ENCODE measurements at regions not wholly inside any gene's neighbourhood (a gene's known extent, or its start where the extent isn't known, plus 50 kb on each side); places are given as distances from the start of the nearest gene placed in this dataset.
"Not testable (repeated sequence)": the region's sequence is repeated elsewhere in the genome, so short reads cannot be mapped to it uniquely, and the experiment has no call there.

DNA sequence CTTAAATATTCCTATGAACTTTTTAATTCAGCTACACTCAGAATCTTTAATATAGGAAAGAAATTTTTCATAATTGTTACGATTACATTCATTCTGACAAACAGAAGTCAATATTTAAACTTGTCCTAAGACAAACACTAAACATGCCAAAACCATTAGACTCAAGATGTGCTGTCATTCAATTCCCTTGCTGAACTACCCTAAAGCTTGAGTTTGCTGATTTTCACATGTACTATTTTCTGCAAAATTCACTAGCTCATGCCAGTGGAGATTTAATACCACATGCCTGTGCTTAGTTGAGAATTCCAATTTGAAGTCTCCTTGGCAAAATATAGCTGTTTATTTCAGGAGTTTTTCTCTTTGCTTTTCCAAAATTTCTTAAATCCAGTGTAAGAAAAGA is 448.0 kb downstream of the COL12A1 start:
- DNase-seq: no peak

DNA sequence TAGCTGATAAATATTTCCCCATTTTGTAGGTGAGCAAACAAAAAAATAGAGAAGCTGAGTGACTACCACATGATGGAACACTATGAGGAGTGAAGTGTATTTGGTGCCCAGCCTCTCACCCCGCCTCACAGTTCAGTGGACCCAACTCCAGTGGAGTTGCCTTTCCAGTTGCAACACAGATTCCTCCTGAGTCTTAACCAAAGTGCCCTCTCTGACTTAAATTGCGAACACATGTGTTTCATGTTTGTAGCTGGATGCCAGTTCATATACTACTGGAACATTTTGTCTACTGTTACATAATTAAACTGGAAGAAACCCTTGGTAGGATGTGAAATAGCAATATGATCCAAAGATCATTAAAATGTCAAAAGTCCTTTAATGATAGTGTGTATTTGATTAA is 448.9 kb downstream of the COL12A1 start:
- DNase-seq: no peak

- no peak for DNase-seq
These were observed 450.1 kb downstream of the COL12A1 start for GRCh38 chr6:74755778-74756177.

GRCh38 chr6:74755196-74755595 is 450.7 kb downstream of the COL12A1 start:
- DNase-seq: no peak

DNA sequence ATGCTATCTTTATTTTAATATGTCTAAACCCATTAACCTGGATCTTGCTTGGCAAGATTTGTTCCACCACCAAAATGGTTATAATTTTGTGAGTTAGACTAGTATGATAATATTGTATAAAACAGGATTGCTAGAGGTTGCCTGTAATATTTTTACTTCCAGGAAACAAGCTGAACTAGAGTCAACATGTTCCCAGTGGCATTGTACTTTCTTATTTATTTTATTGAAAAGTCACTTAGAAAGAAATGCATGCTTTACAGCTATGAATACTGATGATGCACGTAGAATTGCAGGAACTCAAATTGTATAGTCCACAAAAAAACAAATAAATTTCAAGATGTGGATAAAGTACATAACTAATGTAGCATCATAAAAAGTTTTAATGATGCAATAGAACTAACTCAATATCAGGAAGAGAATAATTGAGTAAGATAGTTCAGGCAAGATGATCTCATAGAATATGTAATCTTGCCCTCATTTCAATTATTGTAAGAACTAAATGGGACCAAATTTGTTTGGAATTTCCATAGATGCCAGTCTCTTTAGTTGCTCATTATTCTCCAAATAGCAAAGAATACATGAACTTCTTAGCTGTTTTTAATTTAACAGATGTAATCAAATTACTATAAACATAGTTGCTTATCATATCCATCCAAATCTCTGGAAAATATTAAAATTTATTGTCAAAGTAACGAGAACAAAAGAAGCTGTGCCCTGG is 451.8 kb downstream of the COL12A1 start:
- DNase-seq: no peak

DNA sequence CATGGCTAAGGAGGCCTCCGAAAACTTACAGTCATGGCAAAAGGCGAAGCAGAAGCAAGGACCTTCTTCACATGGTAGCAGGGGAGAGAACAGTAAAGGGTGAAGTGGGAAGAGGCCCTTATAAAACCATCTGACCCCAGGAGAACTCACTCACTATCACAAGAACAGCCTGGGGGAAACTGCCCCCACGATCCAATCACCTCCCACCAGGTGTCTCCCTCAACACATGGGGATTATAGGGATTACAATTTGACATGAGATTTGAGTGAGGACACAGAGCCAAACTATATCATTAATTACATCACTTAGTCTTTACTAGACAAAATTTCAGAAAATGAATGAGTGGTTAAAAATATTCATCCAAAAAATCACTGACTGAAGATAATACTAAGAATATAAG is 453.6 kb downstream of the COL12A1 start:
- no peak for DNase-seq

DNA sequence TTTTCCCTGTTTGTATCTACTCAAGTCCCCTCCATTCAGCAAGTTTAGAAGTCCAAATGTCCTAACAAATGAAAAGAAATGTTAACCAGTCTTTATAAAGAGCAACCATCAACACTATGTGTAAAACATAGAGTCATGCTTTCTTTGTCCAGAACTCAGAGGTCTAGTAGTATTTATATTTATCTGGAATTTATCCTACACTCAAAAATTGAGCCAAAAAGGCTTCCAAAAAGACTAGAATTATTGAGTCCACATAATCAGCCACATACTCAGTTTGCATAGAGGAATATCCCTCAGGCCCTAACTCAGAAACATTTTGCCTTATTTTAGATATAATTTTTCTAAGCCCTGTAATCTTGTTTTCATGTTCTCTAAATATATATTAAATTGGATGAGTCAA is 455.0 kb downstream of the COL12A1 start:
- no peak for DNase-seq

- DNase-seq: no peak
These were observed 456.4 kb downstream of the COL12A1 start for GRCh38 chr6:74749211-74750147.

DNA sequence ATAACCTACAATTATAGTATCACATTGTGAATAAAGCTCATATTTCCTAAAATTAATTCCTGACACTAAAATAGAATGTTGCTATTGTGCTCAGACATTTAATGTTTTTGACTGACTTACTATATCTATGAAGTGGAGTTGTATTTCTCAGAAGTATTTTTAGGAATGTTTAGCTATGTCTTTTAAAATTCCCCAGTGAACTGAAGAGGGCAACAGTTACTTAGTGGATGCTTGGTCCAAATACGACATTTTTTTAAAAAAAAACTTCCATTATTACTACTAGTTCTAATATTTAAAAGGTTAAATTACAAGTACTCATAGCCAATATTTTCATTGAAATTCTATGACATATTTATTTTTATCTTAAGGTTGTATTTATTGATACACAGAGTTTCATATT is 460.2 kb downstream of the COL12A1 start:
- DNase-seq: no peak

DNA sequence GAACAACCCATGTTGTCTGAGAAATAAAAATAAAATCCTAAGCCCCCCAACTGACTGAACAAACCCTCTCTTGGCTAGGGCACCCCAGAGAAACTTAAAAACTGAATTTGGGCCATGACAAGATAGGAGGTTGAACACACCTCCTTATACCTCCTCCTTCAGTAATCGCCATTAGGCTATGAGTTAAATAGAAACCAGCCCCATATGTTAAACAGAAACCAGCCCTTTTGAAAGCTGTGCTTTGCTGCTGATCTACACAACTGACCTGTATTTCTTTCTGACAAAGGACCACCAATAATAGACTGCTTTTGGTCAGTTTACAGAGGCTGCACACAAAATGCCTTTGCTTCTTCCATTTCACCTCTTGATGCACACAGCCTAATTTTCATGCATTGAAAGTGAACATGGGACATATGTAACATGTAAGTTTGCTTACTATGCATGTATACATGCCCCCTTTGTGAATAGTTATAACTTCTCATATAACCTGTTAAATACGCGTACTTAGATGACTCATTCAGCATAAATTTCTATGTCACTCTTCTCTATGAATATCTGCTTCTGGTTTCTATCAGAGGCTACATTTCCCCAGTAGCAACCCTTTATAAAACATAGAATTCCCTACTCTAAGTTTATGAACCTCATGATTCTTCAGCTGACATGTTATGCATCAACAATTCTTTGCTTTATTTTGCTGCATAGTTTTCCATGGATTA is 462.9 kb downstream of the COL12A1 start:
- DNase-seq: no peak

DNA sequence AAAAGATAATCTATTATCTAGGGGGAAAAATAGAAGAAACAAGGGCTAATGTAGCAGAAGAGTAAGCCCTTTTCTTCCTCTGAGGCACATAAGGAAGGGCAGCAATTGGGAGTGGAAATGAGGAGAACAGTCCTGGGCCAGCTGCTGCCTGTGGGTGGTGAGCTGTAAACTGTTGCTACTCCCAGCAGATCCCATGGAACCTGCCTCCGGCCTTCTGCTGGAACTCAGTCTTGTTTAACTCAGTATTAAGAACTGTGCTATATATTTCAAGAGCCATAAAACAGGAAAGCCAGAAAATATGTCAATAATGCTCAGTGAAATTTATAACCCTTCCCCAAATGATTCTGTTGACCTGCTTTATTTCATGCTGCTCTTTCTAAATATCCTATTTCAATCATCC is 464.2 kb downstream of the COL12A1 start:
- no peak for DNase-seq

DNA sequence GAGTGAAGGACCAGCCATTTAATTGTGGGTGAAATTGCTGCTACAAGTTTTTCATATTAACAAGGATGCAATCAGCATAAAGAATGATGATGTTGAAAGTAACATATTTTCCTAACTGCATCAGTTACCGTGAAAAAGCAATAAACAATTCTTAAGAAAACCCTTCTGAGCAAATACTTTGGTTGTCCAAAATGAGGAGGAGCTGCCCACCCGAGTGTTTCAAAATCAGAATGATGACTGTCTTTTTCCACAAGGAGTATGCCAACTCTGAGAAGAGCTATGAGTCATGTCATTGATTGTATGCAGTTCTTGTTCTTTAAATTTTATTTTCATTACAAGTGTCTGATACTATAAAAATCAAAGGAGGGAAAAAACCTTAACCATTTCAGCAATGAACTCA is 470.5 kb downstream of the COL12A1 start:
- no peak for DNase-seq

GRCh38 chr6:74734901-74735300 is 471.0 kb downstream of the COL12A1 start:
- DNase-seq: no peak

DNA sequence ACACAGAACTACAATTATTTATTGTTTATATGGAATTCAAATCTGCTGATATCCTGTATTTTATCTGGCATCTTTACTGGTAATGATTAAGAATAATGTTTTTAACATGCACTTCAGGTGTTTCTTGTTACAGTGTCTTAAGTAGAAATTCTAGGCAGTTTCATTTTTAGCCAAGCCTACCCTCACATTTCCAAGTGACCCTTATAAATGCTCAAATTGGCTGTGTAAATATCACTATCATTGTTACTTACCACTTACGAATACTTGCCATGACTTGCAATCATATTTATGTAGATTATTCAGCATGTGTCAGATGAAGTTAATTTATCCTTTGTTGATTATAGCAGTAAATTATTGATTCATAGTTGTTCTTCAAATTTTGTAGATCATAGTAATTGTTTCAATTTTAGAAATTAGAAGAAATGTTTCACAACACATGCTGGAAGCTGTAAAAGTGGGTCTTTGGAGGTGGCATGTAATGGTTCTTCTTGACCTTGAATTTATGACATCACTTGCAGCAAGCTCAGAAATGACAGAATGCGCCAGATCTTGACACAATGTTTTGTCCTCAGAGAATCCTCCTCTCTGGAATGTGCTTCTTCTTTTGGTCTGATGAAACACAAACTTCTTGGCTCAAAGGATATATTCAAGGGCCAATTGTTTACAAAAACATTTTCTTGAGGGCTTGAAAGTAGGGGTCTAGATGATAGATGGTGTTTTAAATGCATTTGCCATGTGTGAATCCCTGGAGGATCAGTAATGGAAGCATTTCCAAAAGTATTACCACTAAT is 471.8 kb downstream of the COL12A1 start:
- no peak for DNase-seq

DNA sequence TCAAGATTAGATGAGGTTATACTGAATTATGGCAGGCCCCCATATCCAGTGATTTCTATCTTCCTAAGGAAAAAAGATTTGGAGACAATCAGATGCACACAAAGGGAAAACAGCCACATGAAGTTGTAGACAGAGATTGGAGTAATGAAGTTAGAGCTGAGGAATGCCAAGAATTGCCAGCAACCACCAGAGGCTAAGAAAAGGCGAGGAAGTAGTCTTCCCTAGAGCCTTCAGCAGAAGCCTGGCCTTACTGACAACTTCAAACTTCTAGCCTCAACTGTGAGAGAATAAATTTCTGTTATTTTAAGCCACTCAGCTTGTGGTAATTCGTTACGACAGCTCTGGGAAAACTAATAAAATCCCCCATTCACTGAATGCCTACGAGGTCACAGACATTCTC is 473.9 kb downstream of the COL12A1 start:
- DNase-seq: no peak

DNA sequence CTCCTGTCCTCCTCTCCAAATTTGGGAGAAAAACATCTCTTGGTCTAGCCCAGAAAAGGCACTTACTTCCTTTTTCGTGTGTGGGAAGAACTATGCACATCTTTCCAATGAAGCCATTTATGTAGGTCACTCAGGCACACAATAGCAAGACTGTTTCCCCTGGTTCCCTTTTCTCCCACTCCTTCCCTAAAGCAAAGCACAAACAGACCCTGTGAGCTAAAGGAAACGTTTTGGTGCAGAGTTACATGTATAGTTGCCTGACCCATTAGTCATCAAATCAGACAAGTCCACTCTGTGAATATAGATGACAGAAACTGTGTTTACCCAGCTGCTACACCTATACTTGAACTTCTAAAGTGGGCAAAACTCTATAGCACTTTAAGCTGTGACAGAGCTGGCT is 474.6 kb downstream of the COL12A1 start:
- DNase-seq: peak; percentile 76

- DNase-seq: no peak
These were observed 484.9 kb downstream of the COL12A1 start for GRCh38 chr6:74720923-74721322.

GRCh38 chr6:74717591-74717990 is 488.3 kb downstream of the COL12A1 start:
- no peak for DNase-seq

DNA sequence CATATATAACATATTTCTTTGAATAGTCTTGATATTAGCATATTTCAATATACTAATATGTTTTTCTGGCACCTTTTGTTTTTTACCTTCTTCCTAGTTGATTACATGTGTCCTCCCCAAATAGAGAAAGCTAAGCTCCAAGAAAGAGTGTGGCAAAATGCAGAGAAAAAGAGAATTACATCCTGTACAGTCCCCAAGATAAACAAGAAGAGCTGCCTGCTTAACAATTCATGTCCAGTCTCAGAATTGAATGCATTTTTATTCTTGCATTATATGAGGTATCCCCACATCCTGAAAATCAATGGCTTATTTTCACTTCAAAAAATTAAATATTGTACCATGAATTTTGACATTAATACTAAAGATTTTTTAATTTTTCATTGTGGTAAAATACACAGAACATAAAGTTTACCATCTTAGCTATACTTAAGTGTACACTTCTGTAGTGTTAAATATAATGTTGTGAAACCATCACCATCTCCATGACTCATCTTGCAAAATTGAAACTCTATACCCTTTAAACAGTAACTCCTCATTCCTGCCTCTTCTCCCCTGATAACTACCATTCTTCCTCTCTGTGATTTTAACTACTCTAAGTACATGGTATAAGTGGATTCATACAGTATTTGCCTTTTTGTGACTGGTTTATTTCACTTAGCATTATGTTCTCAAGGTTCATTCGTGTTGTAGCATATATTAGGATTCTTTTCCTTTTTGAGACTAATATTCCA is 490.3 kb downstream of the COL12A1 start:
- DNase-seq: no peak

- no peak for DNase-seq
These were observed 491.9 kb downstream of the COL12A1 start for GRCh38 chr6:74713941-74714340.

DNA sequence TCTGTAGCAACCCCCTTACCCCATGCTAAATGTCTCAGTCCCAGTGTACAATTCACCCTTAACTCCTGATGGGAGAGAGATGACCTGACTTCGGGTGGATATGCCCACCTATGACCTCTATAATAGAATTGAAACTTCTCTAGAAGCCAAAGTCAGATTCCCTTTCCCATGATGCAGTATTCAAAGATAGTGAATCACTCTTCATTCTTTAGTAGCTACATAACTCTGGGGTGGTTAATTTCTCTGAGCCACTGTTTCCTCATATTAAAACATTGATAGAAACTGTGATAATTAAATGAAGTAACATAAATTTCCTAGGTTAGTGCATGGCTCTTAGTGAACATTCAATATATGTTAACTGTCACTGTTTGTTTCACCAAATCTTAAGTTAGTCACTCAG is 500.4 kb downstream of the COL12A1 start:
- DNase-seq: no peak

DNA sequence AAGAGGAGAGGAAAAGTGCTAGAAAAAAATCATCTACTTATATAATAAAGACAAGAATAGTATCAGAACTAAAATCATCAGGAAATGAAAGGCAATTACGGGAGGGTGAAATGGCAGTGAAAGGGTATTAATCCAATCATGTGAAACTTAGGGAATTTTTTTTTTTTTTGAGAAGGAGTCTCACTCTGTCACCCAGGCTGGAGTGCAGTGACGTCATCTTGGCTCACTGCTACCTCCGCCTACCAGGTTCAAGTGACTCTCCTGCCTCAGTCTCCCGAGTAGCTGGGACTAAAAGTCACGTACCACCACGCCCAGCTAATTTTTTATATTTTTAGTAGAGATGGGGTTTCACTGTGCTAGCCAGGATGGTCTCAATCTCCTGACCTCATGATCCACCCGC is 501.3 kb downstream of the COL12A1 start:
- DNase-seq: not testable (repeated sequence)
